ENCODE measurements at regions not wholly inside any gene's neighbourhood (a gene's known extent, or its start where the extent isn't known, plus 50 kb on each side); places are given as distances from the start of the nearest gene placed in this dataset.

- no peak for DNase-seq
Measured at GRCh38 chr20:39109933-39110818, 148.0 kb downstream of the DHX35 start.

GRCh38 chr20:39108746-39109145 is 146.6 kb downstream of the DHX35 start:
- no peak for DNase-seq

- no peak for DNase-seq
Measured at GRCh38 chr20:39107741-39108140, 145.6 kb downstream of the DHX35 start.

- DNase-seq, result no peak
Measured at GRCh38 chr20:39106791-39107190, 144.6 kb downstream of the DHX35 start.

GRCh38 chr20:39105551-39105950 is 143.4 kb downstream of the DHX35 start:
- DNase-seq, result no peak

- no peak for DNase-seq
Measured at GRCh38 chr20:39103732-39104131, 141.6 kb downstream of the DHX35 start.

GRCh38 chr20:39103305-39103704 is 141.2 kb downstream of the DHX35 start:
- no peak for DNase-seq

GRCh38 chr20:39101895-39102294 is 139.8 kb downstream of the DHX35 start:
- DNase-seq, result no peak

- no peak for DNase-seq
Measured at GRCh38 chr20:39100691-39101090, 138.5 kb downstream of the DHX35 start.

- no peak for DNase-seq
Measured at GRCh38 chr20:39097889-39098288, 135.7 kb downstream of the DHX35 start.

GRCh38 chr20:39095870-39096269 is 133.7 kb downstream of the DHX35 start:
- DNase-seq, result no peak

- no peak for DNase-seq
Measured at GRCh38 chr20:39094391-39094790, 132.2 kb downstream of the DHX35 start.

- no peak for DNase-seq
Measured at GRCh38 chr20:39092733-39093410, 130.7 kb downstream of the DHX35 start.

GRCh38 chr20:39090906-39091305 is 128.8 kb downstream of the DHX35 start:
- DNase-seq, result no peak

- DNase-seq, result no peak
Measured at GRCh38 chr20:39089797-39090196, 127.7 kb downstream of the DHX35 start.

Data from MV-4-11 (cell line).